MM.1S (cell line): ENCODE measurements at regions not wholly inside any gene's neighbourhood (a gene's known extent, or its start where the extent isn't known, plus 50 kb on each side); places are given as distances from the start of the nearest gene placed in this dataset.

ENCODE experiments used
- EZH2 ChIP-seq: fragments of 300-600 bp; sonication (generic); optimal IDR thresholded peaks from 2 replicates; pipeline ENCODE3; 2017; ENCODE audit warnings: low read depth, mild to moderate bottlenecking, antibody characterized with exemption, low read length, mixed read lengths
- EZH2phosphoT487 ChIP-seq: fragments of 300-600 bp; sonication (generic); IDR thresholded peaks from 2 replicates; pipeline ENCODE4 v1.6.1; 2018; ENCODE audit warnings: antibody characterized with exemption, low read length
- TF ChIP-seq, protein P1 (sequence below): fragments of 300-600 bp; sonication (generic); IDR thresholded peaks from 2 replicates; pipeline ENCODE4 v1.5.1; 2016; ENCODE audit warnings: antibody characterized with exemption, low read length, mixed read lengths

DNA sequence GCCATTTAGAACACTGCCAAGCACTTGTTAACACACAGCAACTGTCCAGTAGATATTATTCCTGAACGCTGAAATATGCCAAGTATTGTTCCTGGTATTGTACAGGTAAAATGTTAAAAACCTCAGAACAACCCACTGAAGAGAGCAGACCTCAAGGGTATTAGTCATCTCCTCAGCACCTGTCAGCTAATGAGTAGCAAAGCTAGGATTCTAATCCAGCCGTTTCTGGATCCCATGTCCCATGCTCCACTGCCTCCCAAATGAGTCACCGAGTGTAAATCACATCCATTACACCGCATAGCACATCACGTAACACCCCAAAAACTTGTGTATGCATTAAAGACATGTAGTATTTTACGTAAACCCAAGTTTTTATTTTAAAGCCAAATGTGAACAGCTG is 705.4 kb upstream of the TENM4 start:
- TF ChIP-seq, protein P1, sequence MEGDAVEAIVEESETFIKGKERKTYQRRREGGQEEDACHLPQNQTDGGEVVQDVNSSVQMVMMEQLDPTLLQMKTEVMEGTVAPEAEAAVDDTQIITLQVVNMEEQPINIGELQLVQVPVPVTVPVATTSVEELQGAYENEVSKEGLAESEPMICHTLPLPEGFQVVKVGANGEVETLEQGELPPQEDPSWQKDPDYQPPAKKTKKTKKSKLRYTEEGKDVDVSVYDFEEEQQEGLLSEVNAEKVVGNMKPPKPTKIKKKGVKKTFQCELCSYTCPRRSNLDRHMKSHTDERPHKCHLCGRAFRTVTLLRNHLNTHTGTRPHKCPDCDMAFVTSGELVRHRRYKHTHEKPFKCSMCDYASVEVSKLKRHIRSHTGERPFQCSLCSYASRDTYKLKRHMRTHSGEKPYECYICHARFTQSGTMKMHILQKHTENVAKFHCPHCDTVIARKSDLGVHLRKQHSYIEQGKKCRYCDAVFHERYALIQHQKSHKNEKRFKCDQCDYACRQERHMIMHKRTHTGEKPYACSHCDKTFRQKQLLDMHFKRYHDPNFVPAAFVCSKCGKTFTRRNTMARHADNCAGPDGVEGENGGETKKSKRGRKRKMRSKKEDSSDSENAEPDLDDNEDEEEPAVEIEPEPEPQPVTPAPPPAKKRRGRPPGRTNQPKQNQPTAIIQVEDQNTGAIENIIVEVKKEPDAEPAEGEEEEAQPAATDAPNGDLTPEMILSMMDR = no peak
- no peak for TF ChIP-seq EZH2
- no peak for TF ChIP-seq EZH2phosphoT487
